Activated naive CD4-positive, alpha-beta T cell (primary cell): ENCODE measurements at regions not wholly inside any gene's neighbourhood (a gene's known extent, or its start where the extent isn't known, plus 50 kb on each side); places are given as distances from the start of the nearest gene placed in this dataset.
"Not testable (repeated sequence)": the region's sequence is repeated elsewhere in the genome, so short reads cannot be mapped to it uniquely, and the experiment has no call there.

Experiments
- DNase-seq, 4 experiments: peaks; one replicate each; lab custom pipeline; 2025; lab: John Stamatoyannopoulos, UW

- DNase-seq, result no peak
Measured at GRCh38 chr4:145295547-145295946, 115.2 kb upstream of the OTUD4 start.

- DNase-seq, result no peak
Measured at GRCh38 chr4:145295122-145295521, 114.7 kb upstream of the OTUD4 start.

GRCh38 chr4:145293658-145294057 is 113.3 kb upstream of the OTUD4 start:
- no peak for DNase-seq

- DNase-seq, result no peak
Measured at GRCh38 chr4:145290955-145291354, 110.6 kb upstream of the OTUD4 start.

GRCh38 chr4:145289403-145290076 is 109.2 kb upstream of the OTUD4 start:
- DNase-seq, result no peak

GRCh38 chr4:145287351-145287750 is 107.0 kb upstream of the OTUD4 start:
- no peak for DNase-seq

- no peak for DNase-seq
Measured at GRCh38 chr4:145285928-145286327, 105.5 kb upstream of the OTUD4 start.

- DNase-seq, result no peak
Measured at GRCh38 chr4:145283909-145284308, 103.5 kb upstream of the OTUD4 start.

GRCh38 chr4:145281951-145282350 is 101.6 kb upstream of the OTUD4 start:
- no peak for DNase-seq

- DNase-seq, result no peak
Measured at GRCh38 chr4:145281224-145281623, 100.8 kb upstream of the OTUD4 start.

GRCh38 chr4:145280541-145280940 is 100.2 kb upstream of the OTUD4 start:
- no peak for DNase-seq

- DNase-seq, result no peak
Measured at GRCh38 chr4:145279122-145279960, 99.0 kb upstream of the OTUD4 start.

- no peak for DNase-seq
Measured at GRCh38 chr4:145278341-145279121, 98.1 kb upstream of the OTUD4 start.

GRCh38 chr4:145277011-145277410 is 96.6 kb upstream of the OTUD4 start:
- no peak for DNase-seq

- no peak for DNase-seq
Measured at GRCh38 chr4:145276050-145276449, 95.7 kb upstream of the OTUD4 start.

GRCh38 chr4:145271194-145271593 is 90.8 kb upstream of the OTUD4 start:
- no peak for DNase-seq

GRCh38 chr4:145266881-145267280 is 86.5 kb upstream of the OTUD4 start:
- DNase-seq, result no peak

- DNase-seq, result no peak
Measured at GRCh38 chr4:145260091-145260490, 79.7 kb upstream of the OTUD4 start.

- not testable (repeated sequence) for DNase-seq
Measured at GRCh38 chr4:145255311-145255710, 74.9 kb upstream of the OTUD4 start.

- no peak for DNase-seq
Measured at GRCh38 chr4:145252190-145252589, 71.8 kb upstream of the OTUD4 start.

- DNase-seq, result no peak
Measured at GRCh38 chr4:145251391-145251790, 71.0 kb upstream of the OTUD4 start.

- no peak for DNase-seq
Measured at GRCh38 chr4:145248971-145249370, 68.6 kb upstream of the OTUD4 start.

- no peak for DNase-seq
Measured at GRCh38 chr4:145248502-145248901, 68.1 kb upstream of the OTUD4 start.
